HUES6 (cell line): ENCODE measurements at regions not wholly inside any gene's neighbourhood (a gene's known extent, or its start where the extent isn't known, plus 50 kb on each side); places are given as distances from the start of the nearest gene placed in this dataset.

Experiments
- H3K27ac ChIP-seq: 2 replicates; pipeline ENCODE4 v1.7.0; 2013; ENCODE audit warnings: low read depth, mild to moderate bottlenecking, low read length, inconsistent platforms
- H3K27me3 ChIP-seq: 2 replicates; pipeline ENCODE4 v1.6.1; 2013; ENCODE audit warnings: low read length; ENCODE audit not compliant: control insufficient read depth, insufficient read depth
- H3K36me3 ChIP-seq: 2 replicates; pipeline ENCODE4 v1.6.1; 2013; ENCODE audit warnings: low read length; ENCODE audit not compliant: control insufficient read depth, insufficient read depth
- H3K4me1 ChIP-seq: 2 replicates; pipeline ENCODE4 v1.6.1; 2013; ENCODE audit warnings: low read length; ENCODE audit not compliant: control insufficient read depth, insufficient read depth
- H3K4me3 ChIP-seq: 2 replicates; pipeline ENCODE4 v1.5.1; 2013; ENCODE audit warnings: low read depth, low read length
- H3K9ac ChIP-seq: one replicate; pipeline ENCODE4 v1.6.1; 2013; ENCODE audit warnings: mild to moderate bottlenecking, low read length
- H3K9me3 ChIP-seq: 2 replicates; pipeline ENCODE4 v1.6.1; 2013; ENCODE audit warnings: low read depth, low read length; ENCODE audit not compliant: control insufficient read depth, insufficient read depth

DNA sequence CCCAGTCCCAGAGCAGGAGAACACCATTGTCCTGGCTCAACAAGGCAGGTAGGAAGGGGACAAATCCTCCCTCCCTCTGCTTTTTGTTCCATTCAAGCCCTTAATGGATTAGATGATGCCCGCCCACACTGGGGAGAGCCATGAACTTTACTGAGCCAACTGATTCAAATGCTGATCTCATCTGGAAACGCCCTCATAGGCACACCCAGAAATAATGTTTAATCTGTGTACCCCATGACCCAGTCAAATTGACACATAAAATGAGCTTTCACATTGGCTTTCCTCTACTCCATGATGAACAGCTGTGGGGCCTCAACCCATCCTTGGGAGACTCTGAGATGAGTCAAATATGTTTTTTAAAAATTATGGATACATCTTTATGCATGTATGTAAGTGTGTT lies 141.8 kb downstream of the GALC start:
- no peaks in the 10 kb centered on the region for H3K9me3 ChIP-seq
- H3K36me3 ChIP-seq = no peaks in the 10 kb centered on the region
- H3K27me3 ChIP-seq = no peaks in the 10 kb centered on the region
- H3K9ac ChIP-seq = no peak overlapping the region
- no peaks in the 10 kb centered on the region for H3K4me1 ChIP-seq
- no peak overlapping the region for H3K27ac ChIP-seq
- no peak overlapping the region for H3K4me3 ChIP-seq

DNA sequence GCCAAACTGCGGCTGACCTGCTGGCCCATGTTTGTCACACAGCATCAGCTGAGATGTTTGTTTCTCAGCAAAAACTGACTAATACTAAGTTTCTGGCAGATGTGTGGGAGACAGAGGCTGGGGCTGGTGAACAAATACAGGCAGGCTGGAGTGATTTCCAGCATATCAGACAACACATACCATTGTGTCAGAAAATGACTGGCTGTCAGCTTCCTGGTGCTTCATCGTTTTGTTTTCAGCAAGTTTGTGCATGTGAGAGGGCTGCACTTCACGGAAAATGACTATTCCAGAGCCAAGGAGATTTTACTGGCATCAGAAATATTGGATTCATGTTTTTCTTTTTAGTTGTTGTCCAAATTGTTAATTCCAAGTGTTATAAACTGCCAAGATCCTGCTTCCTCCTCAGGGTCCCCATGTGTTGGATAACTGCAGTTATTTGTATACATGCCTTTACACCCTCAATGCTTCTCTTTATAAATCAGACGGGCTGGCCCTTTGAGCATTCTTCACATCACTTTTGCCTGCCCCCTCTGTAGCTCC lies 145.7 kb downstream of the GALC start:
- no peak overlapping the region for H3K9ac ChIP-seq
- no peaks in the 10 kb centered on the region for H3K9me3 ChIP-seq
- H3K27ac ChIP-seq = no peak overlapping the region
- H3K4me1 ChIP-seq = no peaks in the 10 kb centered on the region
- H3K27me3 ChIP-seq = no peaks in the 10 kb centered on the region
- no peaks in the 10 kb centered on the region for H3K36me3 ChIP-seq
- H3K4me3 ChIP-seq = no peak overlapping the region

DNA sequence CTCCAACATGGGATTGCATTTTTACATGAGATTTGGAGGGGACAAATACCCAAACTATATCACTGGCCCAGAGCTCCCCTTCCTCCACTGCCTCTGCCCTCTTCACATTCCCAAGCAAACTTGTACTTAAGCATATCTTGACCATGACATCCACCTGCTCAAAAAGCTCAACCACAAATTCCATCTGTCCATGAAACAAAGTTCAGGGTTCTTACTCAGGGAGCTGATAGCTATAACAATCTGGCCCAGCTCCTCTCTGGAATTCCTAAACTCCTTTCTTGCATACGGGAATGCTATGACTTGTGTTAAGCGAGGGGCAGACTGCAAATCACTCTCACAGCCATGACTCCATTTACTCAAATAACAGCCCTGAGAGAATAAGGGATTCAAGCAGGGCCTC lies 152.1 kb downstream of the GALC start:
- H3K36me3 ChIP-seq = no peaks in the 10 kb centered on the region
- H3K4me3 ChIP-seq = no peak overlapping the region
- H3K27ac ChIP-seq = no peak overlapping the region

DNA sequence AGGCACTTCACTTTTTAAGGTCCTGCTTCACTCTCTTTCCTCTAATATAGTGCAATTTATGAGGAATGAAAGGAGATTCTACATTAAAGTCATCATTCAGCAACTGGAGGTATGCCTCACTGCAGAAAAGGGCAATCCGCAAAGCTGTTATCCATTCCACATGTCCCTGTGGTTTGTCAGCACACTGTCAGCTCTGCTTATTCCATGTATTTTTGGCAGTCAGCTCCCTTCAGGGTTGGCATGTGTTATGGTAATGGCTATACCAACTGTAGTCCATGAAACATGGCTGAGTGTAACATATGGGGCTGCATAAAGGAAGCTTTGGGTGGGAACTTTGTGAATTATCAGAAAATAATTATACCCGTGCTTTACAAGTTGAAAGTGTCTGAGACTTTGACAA lies 154.1 kb downstream of the GALC start:
- Histone ChIP-seq H3K4me1 (no peaks in the 10 kb centered on the region), H3K27ac (no peak overlapping the region), H3K4me3 (no peak overlapping the region), H3K9ac (no peak overlapping the region), H3K27me3 (no peaks in the 10 kb centered on the region), H3K36me3 (no peaks in the 10 kb centered on the region), H3K9me3 (no peaks in the 10 kb centered on the region)

More for the DNA sequence above, 152.1 kb downstream of the GALC start:
- Histone ChIP-seq H3K9me3 (no peaks in the 10 kb centered on the region), H3K27me3 (no peaks in the 10 kb centered on the region), H3K9ac (no peak overlapping the region), H3K4me1 (no peaks in the 10 kb centered on the region)

DNA sequence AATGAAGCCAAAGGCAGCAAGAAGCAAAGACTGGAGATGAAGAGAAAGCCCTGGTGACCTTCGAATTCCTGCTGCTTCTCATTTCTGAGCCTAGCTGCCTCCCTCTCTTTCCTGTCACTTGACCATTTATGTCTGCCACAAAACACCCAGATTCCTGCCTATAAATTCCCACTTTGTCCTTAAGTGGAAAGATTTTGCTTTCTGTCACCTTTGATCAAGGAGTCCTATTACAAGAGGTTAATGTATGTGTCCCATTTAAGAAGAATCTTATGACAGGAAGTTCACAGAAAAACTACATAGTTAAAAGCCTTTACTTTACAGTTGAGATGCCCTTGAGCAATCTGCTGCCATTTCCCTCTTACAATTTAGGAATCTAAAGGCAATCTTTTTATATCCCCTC lies 155.7 kb downstream of the GALC start:
- Histone ChIP-seq H3K4me1 (no peaks in the 10 kb centered on the region), H3K27me3 (no peaks in the 10 kb centered on the region), H3K36me3 (no peaks in the 10 kb centered on the region), H3K27ac (no peak overlapping the region), H3K4me3 (no peak overlapping the region), H3K9ac (no peak overlapping the region), H3K9me3 (no peaks in the 10 kb centered on the region)

DNA sequence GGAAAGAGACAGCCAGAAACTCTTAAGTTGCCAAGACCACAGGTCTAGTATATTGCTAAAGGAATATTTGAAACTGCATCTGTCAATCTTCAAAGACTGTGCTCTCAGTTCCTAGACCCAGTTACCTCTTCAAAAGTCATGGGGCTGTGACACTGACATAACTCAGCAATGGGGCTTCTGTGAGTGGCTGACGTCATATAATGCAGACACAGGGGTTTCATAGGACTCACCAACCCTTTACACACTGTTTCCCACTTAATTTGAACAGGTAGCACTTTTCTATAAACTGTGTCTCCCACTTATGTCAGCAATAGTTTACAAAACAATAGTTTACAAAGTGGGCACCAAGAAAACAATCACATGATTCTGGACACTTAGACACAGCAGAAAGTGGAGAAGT lies 158.4 kb downstream of the GALC start:
- Histone ChIP-seq H3K27ac (no peak overlapping the region), H3K9me3 (no peaks in the 10 kb centered on the region), H3K27me3 (no peaks in the 10 kb centered on the region), H3K4me1 (peaks cover 11% of the 10 kb centered on the region), H3K9ac (no peak overlapping the region), H3K4me3 (no peak overlapping the region), H3K36me3 (no peaks in the 10 kb centered on the region)

DNA sequence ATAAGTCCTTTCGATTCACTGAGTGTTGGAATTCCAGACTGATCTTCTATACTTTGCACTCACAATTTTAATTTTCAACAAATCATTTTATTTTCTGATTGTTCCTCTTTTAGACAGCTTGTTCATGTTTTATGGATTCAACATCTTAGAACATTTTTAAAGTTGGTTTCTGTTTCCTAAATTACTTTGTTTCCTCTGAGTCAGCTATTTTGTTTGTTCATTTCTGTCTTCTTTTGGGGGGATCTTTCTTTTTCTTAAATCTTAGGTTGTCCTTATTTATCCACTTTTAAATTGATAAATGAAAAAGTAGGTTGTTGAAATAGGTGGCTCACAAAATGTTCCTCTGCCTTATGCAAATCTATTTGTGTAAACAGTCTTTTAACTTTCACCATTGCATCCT lies 160.0 kb downstream of the GALC start:
- no peaks in the 10 kb centered on the region for H3K27me3 ChIP-seq
- H3K9me3 ChIP-seq = no peaks in the 10 kb centered on the region
- no peak overlapping the region for H3K27ac ChIP-seq
- H3K4me1 ChIP-seq = peaks cover 11% of the 10 kb centered on the region
- H3K9ac ChIP-seq = no peak overlapping the region
- H3K4me3 ChIP-seq = no peak overlapping the region
- H3K36me3 ChIP-seq = no peaks in the 10 kb centered on the region

DNA sequence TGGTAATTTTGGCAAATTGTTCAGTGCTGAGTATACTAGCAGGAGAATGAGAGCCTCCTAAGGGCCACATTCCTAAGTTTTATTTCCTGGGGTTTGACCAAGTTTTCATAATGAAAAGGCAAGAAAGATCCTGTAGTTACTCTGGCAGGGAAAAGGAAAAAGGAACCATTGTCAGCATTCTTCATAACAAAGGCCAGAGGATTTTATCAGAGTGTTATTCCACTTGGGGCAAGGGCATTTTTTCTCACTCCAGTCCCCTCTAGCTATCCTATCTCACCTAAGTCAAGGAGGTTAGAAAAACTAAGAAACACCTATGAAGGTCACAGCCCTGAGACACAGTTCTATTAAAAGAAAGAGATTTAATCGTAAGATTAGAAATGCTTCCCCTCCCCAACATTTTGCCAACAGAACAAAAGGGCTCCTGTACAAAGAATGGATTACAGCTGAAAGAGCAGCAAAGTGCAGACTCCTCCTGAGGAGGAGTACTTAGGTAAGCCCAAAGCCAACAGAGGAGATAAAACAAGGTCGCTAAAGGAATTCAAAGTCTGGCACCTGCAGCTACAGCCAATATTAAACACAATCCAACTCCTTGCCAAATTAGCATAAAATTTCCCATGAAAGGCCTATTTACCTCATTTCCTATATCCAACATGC lies 162.4 kb downstream of the GALC start:
- no peaks in the 10 kb centered on the region for H3K9me3 ChIP-seq
- H3K27me3 ChIP-seq = no peaks in the 10 kb centered on the region
- no peaks in the 10 kb centered on the region for H3K36me3 ChIP-seq
- H3K27ac ChIP-seq = no peak overlapping the region
- H3K4me1 ChIP-seq = peaks cover 11% of the 10 kb centered on the region
- no peak overlapping the region for H3K4me3 ChIP-seq
- no peak overlapping the region for H3K9ac ChIP-seq

DNA sequence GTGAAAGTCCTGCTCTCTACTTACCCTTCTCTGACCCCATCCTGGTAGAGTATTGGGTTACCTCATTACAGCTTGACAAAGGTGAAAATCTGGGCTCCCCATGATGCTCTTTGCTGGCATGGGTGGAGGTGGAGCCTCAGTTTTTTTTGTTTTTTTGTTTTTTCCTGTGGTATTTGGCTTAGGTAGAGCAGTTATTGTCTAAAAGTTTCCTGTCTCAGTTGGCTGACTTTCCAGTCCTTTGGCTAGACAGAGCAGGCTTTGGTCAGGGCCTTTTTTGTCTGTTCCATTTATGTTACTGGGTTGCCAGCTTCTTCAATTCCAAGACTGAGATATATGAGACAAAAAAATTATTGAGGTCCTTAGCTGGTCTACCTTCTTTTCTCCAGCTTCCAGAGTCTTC lies 163.4 kb downstream of the GALC start:
- Histone ChIP-seq H3K4me3 (no peak overlapping the region), H3K9ac (no peak overlapping the region), H3K27me3 (no peaks in the 10 kb centered on the region), H3K27ac (no peak overlapping the region), H3K36me3 (no peaks in the 10 kb centered on the region), H3K9me3 (no peaks in the 10 kb centered on the region), H3K4me1 (peaks cover 11% of the 10 kb centered on the region)

DNA sequence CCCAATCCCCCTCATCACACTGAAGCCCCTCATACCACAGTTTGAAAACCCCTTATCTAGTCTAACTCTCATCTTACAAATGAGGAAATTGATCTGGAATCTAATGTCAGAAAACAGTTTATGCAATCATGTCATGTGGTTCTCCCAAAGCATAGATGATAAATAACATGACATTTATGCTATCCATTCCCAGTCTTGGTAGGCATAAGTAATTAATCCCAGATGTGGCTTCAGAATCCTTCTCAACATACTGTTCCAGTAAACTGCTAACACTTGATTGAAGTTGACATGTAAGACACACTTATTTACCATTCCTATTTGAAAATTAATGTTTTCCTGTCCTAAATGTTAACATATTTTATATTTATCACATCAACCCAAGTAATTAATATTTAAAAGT lies 168.7 kb downstream of the GALC start:
- no peaks in the 10 kb centered on the region for H3K9me3 ChIP-seq
- no peak overlapping the region for H3K9ac ChIP-seq
- H3K27ac ChIP-seq = no peak overlapping the region
- H3K36me3 ChIP-seq = no peaks in the 10 kb centered on the region
- no peak overlapping the region for H3K4me3 ChIP-seq
- H3K4me1 ChIP-seq = no peaks in the 10 kb centered on the region
- no peaks in the 10 kb centered on the region for H3K27me3 ChIP-seq

DNA sequence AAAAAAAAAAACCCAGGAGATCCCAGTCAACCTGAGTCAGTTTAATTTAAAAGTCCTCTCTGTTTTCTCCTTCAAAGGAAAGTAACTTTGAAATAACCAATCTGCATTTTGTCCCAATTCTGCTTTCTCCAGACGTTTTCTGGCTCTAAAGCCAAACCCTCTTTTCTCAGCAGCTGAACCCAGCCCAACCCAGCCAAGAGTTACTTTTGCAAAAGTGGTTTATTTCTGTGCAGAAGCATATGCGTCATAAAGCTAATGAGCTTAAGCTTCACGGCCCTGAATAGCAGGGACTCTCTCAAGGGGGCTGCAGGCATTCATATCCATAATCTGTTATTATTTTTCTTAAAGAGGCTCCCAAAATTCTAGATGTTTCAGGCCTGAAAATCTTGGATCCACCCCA lies 176.6 kb downstream of the GALC start:
- no peak overlapping the region for H3K4me3 ChIP-seq
- no peaks in the 10 kb centered on the region for H3K36me3 ChIP-seq
- no peaks in the 10 kb centered on the region for H3K27me3 ChIP-seq
- H3K4me1 ChIP-seq = no peaks in the 10 kb centered on the region; the same call in 1 of the 2 replicates
- H3K9ac ChIP-seq = no peak overlapping the region
- no peaks in the 10 kb centered on the region for H3K9me3 ChIP-seq
- no peak overlapping the region for H3K27ac ChIP-seq
